Kidney (tissue), 13 donors: ENCODE measurements at regions not wholly inside any gene's neighbourhood (a gene's known extent, or its start where the extent isn't known, plus 50 kb on each side); places are given as distances from the start of the nearest gene placed in this dataset.

Experiments used
- DNase-seq, 5 donors: peaks; one replicate each; pipeline ENCODE4 v3.0.0-alpha.2; 2013 to 2020
- FAIRE-seq: peaks from 2 replicates; lab custom pipeline; 2012; peaks lifted over from hg19 to GRCh38; lab: Jason Lieb, UNC
- H3K27ac ChIP-seq, 2 donors: one replicate each; pipeline ENCODE4 v1.7.0; 2013; ENCODE audit warnings: low read depth in 2 of 2, low read length in 2 of 2, inconsistent platforms in 1 of 2
- H3K27me3 ChIP-seq: one replicate; pipeline ENCODE4 v1.7.1; 2013; ENCODE audit warnings: low read length, inconsistent platforms; ENCODE audit not compliant: control insufficient read depth, insufficient read depth
- H3K36me3 ChIP-seq, 3 donors: one replicate each; pipeline versions ENCODE4 v1.7.0 to v1.7.1; 2013; ENCODE audit warnings: low read length in 3 of 3, control low read depth in 1 of 3, inconsistent platforms in 1 of 3; ENCODE audit not compliant: insufficient read depth in 3 of 3, control insufficient read depth in 2 of 3
- H3K4me1 ChIP-seq, 3 donors: one replicate each; pipeline versions ENCODE4 v1.7.0 to v1.7.1; 2013; ENCODE audit warnings: low read length in 3 of 3, inconsistent platforms in 1 of 3, low read depth in 1 of 3; ENCODE audit not compliant: control insufficient read depth in 2 of 3, insufficient read depth in 2 of 3
- H3K4me3 ChIP-seq, 3 donors: one replicate each; pipeline versions ENCODE4 v1.7.0 to v1.8.1; 2013; ENCODE audit warnings: low read length in 3 of 3, control low read depth in 1 of 3, inconsistent platforms in 1 of 3
- H3K9ac ChIP-seq, 3 donors: one replicate each; pipeline versions ENCODE4 v1.7.0 to v1.7.1; 2013; ENCODE audit warnings: low read length in 3 of 3, control low read depth in 1 of 3, inconsistent platforms in 1 of 3
- H3K9me3 ChIP-seq, 3 donors: one replicate each; pipeline versions ENCODE4 v1.7.0 to v1.7.1; 2013; ENCODE audit warnings: low read length in 3 of 3, control low read depth in 1 of 3, inconsistent platforms in 1 of 3; ENCODE audit not compliant: control insufficient read depth in 2 of 3, insufficient read depth in 1 of 3
- intact Hi-C: fragments of 100-400 bp; cut with DNase I; formaldehyde crosslinking; loops from one replicate; pipeline ENCODE4 v1.11.1; 2022
- TF ChIP-seq, protein P1 (sequence below): IDR thresholded peaks from 3 replicates; pipeline ENCODE4 v1.5.1; 2012; ENCODE audit warnings: mild to moderate bottlenecking, moderate library complexity, borderline replicate concordance; ENCODE audit not compliant: insufficient read depth; ENCODE audit errors: extremely low read depth
- donor health status: control.
- donor health status: control.
- donor health status: control.
- donor health status: control.
- donor health status: control.
- donor health status: DM: yes; HTN: yes; CAD: no.
- donor health status: Normal renal cell carcinoma (clear cell type).

DNA sequence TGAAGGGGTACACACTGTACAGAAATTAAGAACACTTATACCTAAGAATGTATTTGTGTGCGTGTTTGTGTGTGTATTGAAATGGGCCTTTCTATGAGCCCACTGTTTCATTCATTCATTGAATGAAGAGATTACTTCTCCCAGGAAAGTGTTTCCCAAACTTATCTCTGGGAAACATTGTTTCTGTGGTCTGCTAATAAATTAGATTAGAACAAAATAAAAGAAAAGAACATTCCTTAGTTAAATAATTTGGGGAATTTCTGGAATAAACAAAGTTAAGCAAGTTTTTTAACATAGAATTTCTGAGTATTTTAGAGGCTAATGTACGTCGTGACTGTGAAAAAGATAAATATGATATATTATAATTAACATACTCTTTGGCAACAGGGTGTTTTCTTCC is 402.4 kb upstream of the CDH11 start:
- Histone ChIP-seq H3K4me1 (peaks cover 0 to 9% (median 0%) of the 10 kb centered on the region in 3 donors), H3K9ac (no peak overlapping the region), H3K27me3 (no peaks in the 10 kb centered on the region), H3K36me3 (no peaks in the 10 kb centered on the region), H3K27ac (no peak overlapping the region), H3K9me3 (peaks cover 0 to 8% (median 0%) of the 10 kb centered on the region in 3 donors), H3K4me3 (no peak overlapping the region)
- intact Hi-C loops = no loop called here
- DNase-seq (no peak), FAIRE-seq (no peak)
- TF ChIP-seq, protein P1, sequence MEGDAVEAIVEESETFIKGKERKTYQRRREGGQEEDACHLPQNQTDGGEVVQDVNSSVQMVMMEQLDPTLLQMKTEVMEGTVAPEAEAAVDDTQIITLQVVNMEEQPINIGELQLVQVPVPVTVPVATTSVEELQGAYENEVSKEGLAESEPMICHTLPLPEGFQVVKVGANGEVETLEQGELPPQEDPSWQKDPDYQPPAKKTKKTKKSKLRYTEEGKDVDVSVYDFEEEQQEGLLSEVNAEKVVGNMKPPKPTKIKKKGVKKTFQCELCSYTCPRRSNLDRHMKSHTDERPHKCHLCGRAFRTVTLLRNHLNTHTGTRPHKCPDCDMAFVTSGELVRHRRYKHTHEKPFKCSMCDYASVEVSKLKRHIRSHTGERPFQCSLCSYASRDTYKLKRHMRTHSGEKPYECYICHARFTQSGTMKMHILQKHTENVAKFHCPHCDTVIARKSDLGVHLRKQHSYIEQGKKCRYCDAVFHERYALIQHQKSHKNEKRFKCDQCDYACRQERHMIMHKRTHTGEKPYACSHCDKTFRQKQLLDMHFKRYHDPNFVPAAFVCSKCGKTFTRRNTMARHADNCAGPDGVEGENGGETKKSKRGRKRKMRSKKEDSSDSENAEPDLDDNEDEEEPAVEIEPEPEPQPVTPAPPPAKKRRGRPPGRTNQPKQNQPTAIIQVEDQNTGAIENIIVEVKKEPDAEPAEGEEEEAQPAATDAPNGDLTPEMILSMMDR = no peak

DNA sequence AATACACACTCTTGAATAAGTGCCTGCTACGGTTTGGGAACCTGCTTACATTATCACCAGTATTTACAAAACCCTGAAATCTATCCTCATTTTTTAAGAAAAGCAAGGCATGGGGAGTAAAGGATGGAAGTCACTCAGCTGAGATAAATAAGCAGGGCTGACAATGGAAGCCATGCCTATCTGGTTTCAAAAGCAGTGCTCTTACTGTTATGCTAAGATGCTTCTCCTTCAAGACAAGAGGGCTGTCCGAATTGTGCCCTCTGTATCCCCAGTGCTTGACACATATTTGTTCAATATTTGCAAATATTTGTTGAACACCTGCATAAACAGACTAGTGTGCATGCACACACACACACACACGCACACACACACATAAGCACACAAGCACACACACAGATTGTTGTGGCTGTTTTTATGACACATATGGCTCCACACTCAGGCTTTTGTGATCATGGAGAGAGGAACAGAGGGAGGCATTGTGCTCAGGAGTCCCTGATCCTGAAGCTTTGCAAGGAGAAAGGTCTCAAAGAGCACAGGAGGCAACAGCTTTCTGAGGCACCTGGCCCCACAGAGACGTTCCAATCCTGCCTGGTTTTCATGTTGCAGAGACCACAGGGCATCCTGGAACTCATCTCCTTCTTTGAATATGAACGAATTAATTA is 401.6 kb upstream of the CDH11 start:
- Histone ChIP-seq H3K9ac (no peak overlapping the region), H3K9me3 (peaks cover 0 to 8% (median 0%) of the 10 kb centered on the region in 3 donors), H3K36me3 (no peaks in the 10 kb centered on the region), H3K4me1 (peaks cover 0 to 9% (median 0%) of the 10 kb centered on the region in 3 donors), H3K27me3 (no peaks in the 10 kb centered on the region), H3K27ac (no peak overlapping the region), H3K4me3 (no peak overlapping the region)
- TF ChIP-seq, protein P1 = no peak
- DNase-seq (no peak), FAIRE-seq (no peak)
- intact Hi-C loops = no loop called here

DNA sequence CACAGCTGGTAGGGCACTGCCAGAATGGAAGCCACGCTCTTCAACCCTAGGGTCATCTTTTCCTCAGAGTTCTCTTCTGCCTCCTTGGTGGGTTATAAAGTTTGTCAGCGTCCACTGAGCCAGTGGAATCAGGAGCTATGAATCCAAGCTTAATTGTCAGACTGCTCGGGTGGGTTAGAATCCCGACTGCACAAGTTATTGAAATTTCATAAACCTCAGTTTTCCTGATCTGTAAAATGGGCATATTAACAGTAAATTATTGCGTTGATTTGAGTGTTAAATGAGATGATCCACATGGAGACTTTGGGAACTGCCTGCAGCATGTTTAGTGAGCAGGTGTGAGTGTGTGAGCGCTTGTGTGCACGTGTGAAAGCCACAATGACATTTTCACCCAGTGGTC is 400.5 kb upstream of the CDH11 start:
- Histone ChIP-seq H3K4me3 (no peak overlapping the region), H3K36me3 (no peaks in the 10 kb centered on the region), H3K27me3 (no peaks in the 10 kb centered on the region), H3K9ac (no peak overlapping the region), H3K9me3 (peaks cover 0 to 6% (median 0%) of the 10 kb centered on the region in 3 donors), H3K4me1 (peaks cover 0 to 9% (median 0%) of the 10 kb centered on the region in 3 donors), H3K27ac (no peak overlapping the region)
- no peak for DNase-seq
- TF ChIP-seq, protein P1 = no peak
- no peak for FAIRE-seq
- intact Hi-C loops = no loop called here
